Smooth muscle cell (in vitro differentiated cells): ENCODE measurements at regions not wholly inside any gene's neighbourhood (a gene's known extent, or its start where the extent isn't known, plus 50 kb on each side); places are given as distances from the start of the nearest gene placed in this dataset.
A peak's percentile ranks its signal among the peaks of the same experiment; 100 is the strongest.

ENCODE experiments used
- DNase-seq: peaks from one replicate; lab custom pipeline; 2025; ENCODE audit not compliant: unreplicated experiment; lab: John Stamatoyannopoulos, UW
- H2AFZ ChIP-seq: fragments of 200-600 bp; sonication (generic); 2 replicates; pipeline ENCODE4 v1.6.0; 2016; ENCODE audit warnings: antibody characterized with exemption, low read depth, mild to moderate bottlenecking
- H3F3A ChIP-seq: fragments of 200-600 bp; sonication (generic); 2 replicates; pipeline ENCODE4 v1.6.0; 2017; ENCODE audit warnings: antibody characterized with exemption, low read depth
- H3K27ac ChIP-seq: fragments of 200-600 bp; sonication (generic); 2 replicates; pipeline ENCODE4 v1.5.1; 2016; ENCODE audit warnings: low read depth, mild to moderate bottlenecking
- H3K27me3 ChIP-seq: fragments of 200-600 bp; sonication (generic); 2 replicates; pipeline ENCODE4 v1.6.1; 2016; ENCODE audit warnings: low read depth, mild to moderate bottlenecking
- H3K36me3 ChIP-seq: fragments of 200-600 bp; sonication (generic); 2 replicates; pipeline ENCODE4 v1.5.1; 2016; ENCODE audit warnings: low read depth
- H3K4me1 ChIP-seq: fragments of 200-600 bp; sonication (generic); 2 replicates; pipeline ENCODE4 v1.5.1; 2016; ENCODE audit warnings: low read depth
- H3K4me2 ChIP-seq: fragments of 200-600 bp; sonication (generic); 2 replicates; pipeline ENCODE4 v1.6.0; 2016; ENCODE audit warnings: mild to moderate bottlenecking
- H3K4me3 ChIP-seq: fragments of 200-600 bp; sonication (generic); 2 replicates; pipeline ENCODE4 v1.5.1; 2016; ENCODE audit warnings: mild to moderate bottlenecking
- H3K79me2 ChIP-seq: fragments of 200-600 bp; sonication (generic); 2 replicates; pipeline ENCODE4 v1.6.0; 2016; ENCODE audit warnings: low read depth, mild to moderate bottlenecking
- H3K9ac ChIP-seq: fragments of 200-600 bp; sonication (generic); 2 replicates; pipeline ENCODE4 v1.6.0; 2016; ENCODE audit warnings: low read depth
- H3K9me3 ChIP-seq: fragments of 200-600 bp; sonication (generic); replicated peaks from 2 replicates; pipeline ENCODE4 v1.5.1; 2016; ENCODE audit warnings: low read depth
- H4K20me1 ChIP-seq: fragments of 200-600 bp; sonication (generic); 2 replicates; pipeline ENCODE4 v1.6.0; 2016; ENCODE audit warnings: low read depth
- CTCF ChIP-seq: fragments of 200-600 bp; sonication (generic); IDR thresholded peaks from 2 replicates; pipeline ENCODE4 v1.5.1; 2017; ENCODE audit warnings: borderline replicate concordance, mild to moderate bottlenecking, antibody characterized with exemption; ENCODE audit not compliant: insufficient read depth, poor library complexity, severe bottlenecking
- WGBS: methylation state at CpG from one replicate; pipeline ENCODE4 v1.1.7; 2016; ENCODE audit warnings: low lambda C conversion rate; 5-methylcytosine and 5-hydroxymethylcytosine counted together

- Histone ChIP-seq H3K27ac (no peak overlapping the region), H3K36me3 (no peaks in the 10 kb centered on the region), H4K20me1 (no peaks in the 10 kb centered on the region), H3K4me3 (no peak overlapping the region), H3K4me1 (no peaks in the 10 kb centered on the region), H3K27me3 (peaks cover 34% of the 10 kb centered on the region), H3F3A (no peaks in the 10 kb centered on the region), H3K4me2 (no peak overlapping the region), H2AFZ (no peak overlapping the region), H3K9ac (no peak overlapping the region), H3K79me2 (no peaks in the 10 kb centered on the region), H3K9me3 (no peaks in the 10 kb centered on the region)
- 52% methylated on average over 4 of the region's 4 CpGs for WGBS
- no peak for DNase-seq
- no peak for TF ChIP-seq CTCF
These were observed 277.3 kb downstream of the MTX2 start for GRCh38 chr2:176546550-176546949.

DNA sequence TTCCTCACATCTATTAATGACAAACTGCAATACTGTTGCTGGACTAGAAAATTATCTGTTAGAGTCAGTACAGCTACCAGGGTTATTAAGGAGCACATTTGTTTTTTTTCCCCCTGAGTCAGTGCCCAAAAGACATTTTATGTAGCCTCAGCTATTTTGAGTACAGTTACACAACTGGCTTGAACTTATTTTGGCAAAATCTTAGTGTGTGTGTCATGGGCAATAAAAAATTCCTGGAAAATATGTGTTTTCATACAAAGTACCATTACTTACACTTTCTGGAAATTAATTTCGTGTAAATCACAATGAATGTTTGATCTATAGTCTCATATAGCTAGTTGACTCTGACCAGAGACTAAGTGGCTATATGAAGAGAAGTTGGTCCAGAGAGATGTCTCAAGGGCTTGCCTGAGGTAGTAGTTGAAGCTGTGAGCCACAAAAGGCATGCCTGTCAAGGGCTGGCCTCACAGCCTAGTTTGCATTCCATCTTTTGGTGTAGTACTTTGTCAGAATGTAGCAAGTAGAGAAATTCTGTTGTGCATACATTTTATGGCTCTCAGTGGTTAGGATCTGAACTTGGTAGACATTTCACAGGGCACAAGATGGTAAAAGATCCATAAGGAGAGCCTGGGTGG lies 283.4 kb downstream of the MTX2 start:
- Histone ChIP-seq H3K27ac (no peak overlapping the region), H3K36me3 (no peaks in the 10 kb centered on the region), H3K4me2 (no peak overlapping the region), H3K9me3 (no peaks in the 10 kb centered on the region), H3K4me1 (no peaks in the 10 kb centered on the region), H3K79me2 (no peaks in the 10 kb centered on the region), H3K4me3 (no peak overlapping the region), H2AFZ (no peak overlapping the region), H4K20me1 (no peaks in the 10 kb centered on the region), H3K9ac (no peak overlapping the region), H3F3A (no peaks in the 10 kb centered on the region), H3K27me3 (peaks cover 44% of the 10 kb centered on the region)
- DNase-seq, result no peak
- no peak for TF ChIP-seq CTCF
- 82% methylated on average over 1 of the region's 1 CpG for WGBS

DNA sequence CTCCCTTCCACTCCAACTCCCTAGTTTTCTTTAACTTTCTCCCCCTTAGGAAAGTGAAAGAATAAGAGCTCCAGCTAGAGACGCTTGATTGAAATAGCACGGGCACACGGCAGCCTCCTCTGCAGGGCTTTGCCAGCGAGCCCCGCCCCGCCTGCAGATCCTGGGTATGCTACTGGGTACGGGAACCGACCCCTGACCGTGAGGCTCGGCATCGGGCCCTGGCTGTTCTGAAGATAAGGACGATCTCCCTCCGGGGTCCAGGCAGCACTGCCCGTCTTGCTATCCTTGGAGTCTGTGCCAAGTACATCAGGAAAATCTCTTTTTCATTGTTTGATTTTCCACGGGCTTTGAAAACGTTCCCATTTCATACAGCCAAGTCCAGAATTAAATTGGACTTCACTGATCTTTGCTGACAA lies 284.5 kb downstream of the MTX2 start:
- Histone ChIP-seq H3K4me2 (peak overlapping the region; percentile 87), H3K9me3 (no peaks in the 10 kb centered on the region), H4K20me1 (no peaks in the 10 kb centered on the region), H3K4me3 (peak overlapping the region; percentile 48), H3K9ac (no peak overlapping the region), H3F3A (no peaks in the 10 kb centered on the region), H3K4me1 (no peaks in the 10 kb centered on the region), H3K36me3 (no peaks in the 10 kb centered on the region), H3K27me3 (peaks cover 45% of the 10 kb centered on the region), H3K27ac (no peak overlapping the region), H3K79me2 (no peaks in the 10 kb centered on the region), H2AFZ (peak overlapping the region; percentile 83)
- no peak for DNase-seq
- WGBS, result 45% methylated on average over 16 of the region's 16 CpGs
- TF ChIP-seq CTCF, result no peak
